WERI-Rb-1 (cell line): ENCODE measurements at regions not wholly inside any gene's neighbourhood (a gene's known extent, or its start where the extent isn't known, plus 50 kb on each side); places are given as distances from the start of the nearest gene placed in this dataset.

Experiments used
- DNase-seq: peaks from one replicate; pipeline ENCODE4 v3.0.0-alpha.2; 2020
- H3K27ac ChIP-seq: fragments of 250-450 bp; sonication (Bioruptor Pico); 2 replicates; pipeline ENCODE4 v1.5.1; 2020; ENCODE audit warnings: mild to moderate bottlenecking, moderate library complexity
- H3K27me3 ChIP-seq: fragments of 250-450 bp; sonication (Bioruptor Pico); 2 replicates; pipeline ENCODE4 v1.5.1; 2021; ENCODE audit warnings: mild to moderate bottlenecking, low read depth, moderate library complexity; ENCODE audit not compliant: insufficient read depth, severe bottlenecking
- H3K36me3 ChIP-seq: fragments of 250-450 bp; sonication (Bioruptor Pico); 2 replicates; pipeline ENCODE4 v1.5.1; 2020; ENCODE audit warnings: mild to moderate bottlenecking, moderate library complexity
- H3K4me3 ChIP-seq: 2 replicates; pipeline ENCODE4 v1.5.1; 2011; ENCODE audit warnings: low read depth, mild to moderate bottlenecking, control low read depth, low read length
- H3K9me3 ChIP-seq: fragments of 250-450 bp; sonication (Bioruptor Pico); 2 replicates; pipeline ENCODE4 v1.5.1; 2021; ENCODE audit warnings: mild to moderate bottlenecking, moderate library complexity; ENCODE audit not compliant: severe bottlenecking
- CTCF ChIP-seq: IDR thresholded peaks from 2 replicates; pipeline ENCODE4 v1.5.1; 2011; ENCODE audit warnings: low read depth, mild to moderate bottlenecking, control low read depth, inconsistent platforms, low read length

DNA sequence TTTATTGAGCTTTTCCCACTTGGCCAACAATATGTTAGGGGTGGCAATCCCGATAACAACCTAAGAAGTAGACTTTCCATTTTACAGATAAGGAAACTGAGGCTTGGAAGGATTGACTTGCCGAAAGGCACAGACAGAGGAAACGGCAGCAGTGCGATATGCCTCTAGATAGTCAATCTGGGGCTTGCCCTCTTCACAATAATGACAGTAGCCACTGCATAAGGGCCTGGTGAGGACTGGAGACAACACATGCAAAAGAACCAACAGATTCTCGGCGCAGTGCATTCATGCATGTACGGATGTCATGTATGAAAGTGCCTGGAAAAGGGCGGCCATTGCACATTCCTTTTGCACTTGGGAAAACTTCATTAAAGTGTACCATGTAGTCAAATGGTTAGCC is 811.2 kb downstream of the RNF144A start:
- Histone ChIP-seq H3K36me3 (no peaks in the 10 kb centered on the region), H3K9me3 (no peaks in the 10 kb centered on the region), H3K4me3 (no peak overlapping the region), H3K27me3 (no peaks in the 10 kb centered on the region), H3K27ac (no peak overlapping the region)
- no peak for DNase-seq
- TF ChIP-seq CTCF = no peak

GRCh38 chr2:7730449-7730848 is 813.2 kb downstream of the RNF144A start:
- H3K4me3 ChIP-seq = no peak overlapping the region
- no peak overlapping the region for H3K27ac ChIP-seq
- TF ChIP-seq CTCF = no peak
- no peaks in the 10 kb centered on the region for H3K36me3 ChIP-seq
- DNase-seq = no peak
- H3K27me3 ChIP-seq = no peaks in the 10 kb centered on the region
- H3K9me3 ChIP-seq = no peaks in the 10 kb centered on the region

- Histone ChIP-seq H3K36me3 (no peaks in the 10 kb centered on the region), H3K9me3 (no peaks in the 10 kb centered on the region), H3K27me3 (no peaks in the 10 kb centered on the region), H3K27ac (no peak overlapping the region), H3K4me3 (no peak overlapping the region)
- no peak for TF ChIP-seq CTCF
- DNase-seq = no peak
These were observed 813.8 kb downstream of the RNF144A start for GRCh38 chr2:7730990-7731389.

- Histone ChIP-seq H3K27me3 (no peaks in the 10 kb centered on the region), H3K36me3 (no peaks in the 10 kb centered on the region), H3K4me3 (no peak overlapping the region), H3K27ac (no peak overlapping the region), H3K9me3 (no peaks in the 10 kb centered on the region)
- no peak for TF ChIP-seq CTCF
- no peak for DNase-seq
These were observed 815.3 kb downstream of the RNF144A start for GRCh38 chr2:7732497-7732896.

GRCh38 chr2:7736646-7737305 is 819.6 kb downstream of the RNF144A start:
- Histone ChIP-seq H3K4me3 (no peak overlapping the region), H3K27me3 (no peaks in the 10 kb centered on the region), H3K36me3 (no peaks in the 10 kb centered on the region), H3K9me3 (no peaks in the 10 kb centered on the region), H3K27ac (no peak overlapping the region)
- no peak for TF ChIP-seq CTCF
- no peak for DNase-seq

DNA sequence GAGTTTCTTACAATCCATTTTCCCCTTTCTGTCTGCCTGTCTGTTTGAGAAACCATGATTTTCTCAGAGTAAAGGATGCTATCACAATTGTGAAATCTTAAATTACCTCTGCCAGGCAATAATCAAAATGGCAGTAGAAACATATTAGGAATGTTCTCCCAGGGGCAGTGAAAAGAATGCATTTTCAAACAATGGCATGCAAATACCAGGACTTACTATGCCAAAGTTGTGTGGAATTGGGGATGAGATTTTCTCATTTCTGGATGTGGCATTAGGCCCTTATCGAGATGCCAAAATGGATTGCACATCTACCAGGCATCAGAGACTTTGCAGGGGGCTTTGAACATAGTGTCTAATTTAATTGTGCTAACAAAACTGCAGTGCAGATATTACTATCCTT is 821.4 kb downstream of the RNF144A start:
- H3K36me3 ChIP-seq = no peaks in the 10 kb centered on the region
- DNase-seq = no peak
- H3K27me3 ChIP-seq = no peaks in the 10 kb centered on the region
- no peak overlapping the region for H3K27ac ChIP-seq
- no peaks in the 10 kb centered on the region for H3K9me3 ChIP-seq
- TF ChIP-seq CTCF = no peak
- no peak overlapping the region for H3K4me3 ChIP-seq
